Esophagus muscularis mucosa (tissue), 4 donors: ENCODE measurements at regions not wholly inside any gene's neighbourhood (a gene's known extent, or its start where the extent isn't known, plus 50 kb on each side); places are given as distances from the start of the nearest gene placed in this dataset.

Experiments used
- DNase-seq: peaks from one replicate; pipeline ENCODE4 v3.0.0-alpha.2; 2017; ENCODE audit errors: extremely low spot score
- H3K27ac ChIP-seq, 4 donors: fragments of 200-600 bp; sonication (generic); replicated peaks in 1 of 4; 1 replicate in 3 of 4; 2 replicates in 1 of 4; pipeline ENCODE4 v1.5.1; 2016 to 2019; ENCODE audit warnings: mild to moderate bottlenecking in 1 of 4
- H3K27me3 ChIP-seq, 4 donors: fragments of 200-600 bp; sonication (generic); one replicate each; pipeline versions ENCODE4 v1.5.1 to v1.6.0; 2016 to 2019
- H3K36me3 ChIP-seq, 4 donors: fragments of 200-600 bp; sonication (generic); one replicate each; pipeline ENCODE4 v1.5.1; 2016 to 2019
- H3K4me1 ChIP-seq, 4 donors: fragments of 200-600 bp; sonication (generic); one replicate each; pipeline ENCODE4 v1.5.1; 2016 to 2019
- H3K4me3 ChIP-seq, 4 donors: fragments of 200-600 bp; sonication (generic); 1 replicate in 2 of 4; 2 replicates in 2 of 4; pipeline ENCODE4 v1.5.1; 2016 to 2019; ENCODE audit warnings: mild to moderate bottlenecking in 4 of 4, moderate library complexity in 1 of 4
- H3K9me3 ChIP-seq, 4 donors: fragments of 200-600 bp; sonication (generic); 1 replicate in 3 of 4; 2 replicates in 1 of 4; pipeline ENCODE4 v1.5.1; 2016 to 2019
- CTCF ChIP-seq, 3 experiments: fragments of 200-600 bp in 2 of 3; fragments of 450-650 bp in 1 of 3; sonication (generic) in 2 of 3; IDR thresholded peaks; one replicate each; pipeline ENCODE4 v1.5.1; 2017 to 2019; ENCODE audit warnings: antibody characterized with exemption in 3 of 3, mild to moderate bottlenecking in 2 of 3, moderate library complexity in 1 of 3
- EP300 ChIP-seq: sonication (generic); formaldehyde crosslinking; IDR thresholded peaks from one replicate; pipeline ENCODE4 v1.6.1; 2017; ENCODE audit warnings: antibody characterized with exemption
- POLR2A ChIP-seq: fragments of 450-650 bp; IDR thresholded peaks from one replicate; pipeline ENCODE4 v1.6.1; 2017; ENCODE audit warnings: antibody characterized with exemption, moderate library complexity, mild to moderate bottlenecking, low read depth
- POLR2AphosphoS5 ChIP-seq, 2 donors: sonication (generic); formaldehyde crosslinking; IDR thresholded peaks; one replicate each; pipeline ENCODE4 v1.6.1; 2017; ENCODE audit warnings: antibody characterized with exemption in 2 of 2
- WGBS: methylation state at CpG from one replicate; pipeline ENCODE4 v1.1.5; 2018; 5-methylcytosine and 5-hydroxymethylcytosine counted together
- intact Hi-C: fragments of 100-400 bp; cut with DNase I; formaldehyde crosslinking; loops from one replicate; pipeline ENCODE4 v1.15.1; 2023

- H3K9me3 ChIP-seq = no peaks in the 10 kb centered on the region
- H3K4me1 ChIP-seq = no peaks in the 10 kb centered on the region
- H3K4me3 ChIP-seq = no peak overlapping the region
- intact Hi-C loops = no loop called here
- WGBS = 87% methylated on average over 15 of the region's 17 CpGs
- DNase-seq = no peak
- H3K36me3 ChIP-seq = no peaks in the 10 kb centered on the region
- no peak overlapping the region for H3K27ac ChIP-seq
- H3K27me3 ChIP-seq = no peaks in the 10 kb centered on the region
- TF ChIP-seq CTCF (IDR thresholded peaks at IDR 0.05) (no peak), EP300 (no peak), POLR2AphosphoS5 (IDR thresholded peaks at IDR 0.05) (no peak), POLR2A (no peak)
Measured at GRCh38 chr18:8458546-8459215, 150.6 kb upstream of the RAB12 start.

- no peaks in the 10 kb centered on the region for H3K27me3 ChIP-seq
- H3K27ac ChIP-seq = no peak overlapping the region
- no peak for DNase-seq
- H3K9me3 ChIP-seq = no peaks in the 10 kb centered on the region
- 94% methylated on average over 5 of the region's 5 CpGs for WGBS
- no peaks in the 10 kb centered on the region for H3K36me3 ChIP-seq
- no peak overlapping the region for H3K4me3 ChIP-seq
- intact Hi-C loops = no loop called here
- TF ChIP-seq POLR2AphosphoS5 (IDR thresholded peaks at IDR 0.05) (no peak), CTCF (IDR thresholded peaks at IDR 0.05) (no peak), EP300 (no peak), POLR2A (no peak)
- no peaks in the 10 kb centered on the region for H3K4me1 ChIP-seq
Measured at GRCh38 chr18:8460748-8461147, 148.5 kb upstream of the RAB12 start.

GRCh38 chr18:8461544-8461943 lies 147.7 kb upstream of the RAB12 start:
- Histone ChIP-seq H3K9me3 (no peaks in the 10 kb centered on the region), H3K27ac (no peak overlapping the region), H3K36me3 (no peaks in the 10 kb centered on the region), H3K4me1 (no peaks in the 10 kb centered on the region), H3K27me3 (no peaks in the 10 kb centered on the region), H3K4me3 (no peak overlapping the region)
- no peak for TF ChIP-seq POLR2A
- no peak for TF ChIP-seq POLR2AphosphoS5 (IDR thresholded peaks at IDR 0.05)
- TF ChIP-seq CTCF (IDR thresholded peaks at IDR 0.05) = no peak
- no peak for TF ChIP-seq EP300
- DNase-seq = no peak
- intact Hi-C loops = no loop called here
- 85% methylated on average over 2 of the region's 2 CpGs for WGBS

GRCh38 chr18:8462651-8463185 lies 146.5 kb upstream of the RAB12 start:
- Histone ChIP-seq H3K36me3 (no peaks in the 10 kb centered on the region), H3K27ac (no peak overlapping the region), H3K4me3 (no peak overlapping the region), H3K27me3 (no peaks in the 10 kb centered on the region), H3K9me3 (no peaks in the 10 kb centered on the region), H3K4me1 (no peaks in the 10 kb centered on the region)
- no peak for TF ChIP-seq EP300
- no peak for TF ChIP-seq POLR2AphosphoS5 (IDR thresholded peaks at IDR 0.05)
- no peak for TF ChIP-seq CTCF (IDR thresholded peaks at IDR 0.05)
- TF ChIP-seq POLR2A = no peak
- 87% methylated on average over 10 of the region's 10 CpGs for WGBS
- no peak for DNase-seq
- intact Hi-C loops = no loop called here

- TF ChIP-seq POLR2AphosphoS5 (IDR thresholded peaks at IDR 0.05) (no peak), EP300 (no peak), POLR2A (no peak), CTCF (IDR thresholded peaks at IDR 0.05) (no peak)
- Histone ChIP-seq H3K4me1 (peaks cover 3 to 6% (median 4%) of the 10 kb centered on the region in 4 donors), H3K4me3 (no peak overlapping the region), H3K27me3 (no peaks in the 10 kb centered on the region), H3K36me3 (no peaks in the 10 kb centered on the region), H3K9me3 (no peaks in the 10 kb centered on the region), H3K27ac (no peak overlapping the region)
- intact Hi-C loops = no loop called here
- 92% methylated on average over 3 of the region's 3 CpGs for WGBS
- no peak for DNase-seq
Measured at GRCh38 chr18:8463791-8464190, 145.4 kb upstream of the RAB12 start.
